Transverse colon (tissue), 4 donors: ENCODE measurements at regions not wholly inside any gene's neighbourhood (a gene's known extent, or its start where the extent isn't known, plus 50 kb on each side); places are given as distances from the start of the nearest gene placed in this dataset.

Experiments
- EP300 ChIP-seq: sonication (generic); formaldehyde crosslinking; IDR thresholded peaks from one replicate; pipeline ENCODE4 v1.6.1; 2017; ENCODE audit warnings: antibody characterized with exemption, low read depth
- POLR2A ChIP-seq: fragments of 450-650 bp; IDR thresholded peaks from one replicate; pipeline ENCODE4 v1.6.1; 2016; ENCODE audit warnings: antibody characterized with exemption, mild to moderate bottlenecking, moderate library complexity
- POLR2AphosphoS5 ChIP-seq, 3 donors: sonication (generic); formaldehyde crosslinking; IDR thresholded peaks; one replicate each; pipeline ENCODE4 v1.6.1; 2016; ENCODE audit warnings: antibody characterized with exemption in 3 of 3
- TF ChIP-seq, protein P1 (sequence below), 5 experiments: fragments of 200-600 bp in 3 of 5; fragments of 450-650 bp in 2 of 5; sonication (generic) in 3 of 5; IDR thresholded peaks; 1 replicate in 2 of 5; 2 replicates in 3 of 5; pipeline ENCODE4 v1.5.1; 2016 to 2017; ENCODE audit warnings: antibody characterized with exemption in 5 of 5, inconsistent platforms in 3 of 5, mild to moderate bottlenecking in 2 of 5, moderate library complexity in 1 of 5

DNA sequence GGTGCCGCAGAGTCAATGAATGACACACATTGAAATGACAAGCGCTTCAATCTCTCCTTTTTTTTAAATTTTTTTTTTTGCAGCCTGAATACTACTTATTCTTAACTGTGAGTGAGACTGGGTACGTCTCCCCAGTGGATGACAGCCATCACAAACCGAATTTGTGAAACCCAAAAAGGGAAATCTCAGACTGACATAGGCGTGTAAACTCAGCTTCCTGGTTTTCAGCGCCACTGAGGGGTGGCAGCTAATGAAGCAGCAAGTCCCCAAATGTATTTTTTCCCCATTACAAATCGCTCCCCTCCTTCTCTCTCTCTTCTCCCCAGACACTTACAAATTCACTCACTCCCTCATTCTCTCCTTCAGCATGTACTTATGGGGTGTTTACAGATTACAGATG is 196.0 kb downstream of the MAF start:
- TF ChIP-seq POLR2A (no peak), POLR2AphosphoS5 (IDR thresholded peaks at IDR 0.05) (no peak), EP300 (no peak)
- TF ChIP-seq, protein P1, sequence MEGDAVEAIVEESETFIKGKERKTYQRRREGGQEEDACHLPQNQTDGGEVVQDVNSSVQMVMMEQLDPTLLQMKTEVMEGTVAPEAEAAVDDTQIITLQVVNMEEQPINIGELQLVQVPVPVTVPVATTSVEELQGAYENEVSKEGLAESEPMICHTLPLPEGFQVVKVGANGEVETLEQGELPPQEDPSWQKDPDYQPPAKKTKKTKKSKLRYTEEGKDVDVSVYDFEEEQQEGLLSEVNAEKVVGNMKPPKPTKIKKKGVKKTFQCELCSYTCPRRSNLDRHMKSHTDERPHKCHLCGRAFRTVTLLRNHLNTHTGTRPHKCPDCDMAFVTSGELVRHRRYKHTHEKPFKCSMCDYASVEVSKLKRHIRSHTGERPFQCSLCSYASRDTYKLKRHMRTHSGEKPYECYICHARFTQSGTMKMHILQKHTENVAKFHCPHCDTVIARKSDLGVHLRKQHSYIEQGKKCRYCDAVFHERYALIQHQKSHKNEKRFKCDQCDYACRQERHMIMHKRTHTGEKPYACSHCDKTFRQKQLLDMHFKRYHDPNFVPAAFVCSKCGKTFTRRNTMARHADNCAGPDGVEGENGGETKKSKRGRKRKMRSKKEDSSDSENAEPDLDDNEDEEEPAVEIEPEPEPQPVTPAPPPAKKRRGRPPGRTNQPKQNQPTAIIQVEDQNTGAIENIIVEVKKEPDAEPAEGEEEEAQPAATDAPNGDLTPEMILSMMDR (IDR thresholded peaks at IDR 0.05), result no peak
